Loucy (cell line): ENCODE measurements at regions not wholly inside any gene's neighbourhood (a gene's known extent, or its start where the extent isn't known, plus 50 kb on each side); places are given as distances from the start of the nearest gene placed in this dataset.

ENCODE experiments used
- H2AFZ ChIP-seq: fragments of 200-600 bp; sonication (generic); 2 replicates; pipeline ENCODE4 v1.6.0; 2016; ENCODE audit warnings: antibody characterized with exemption, mild to moderate bottlenecking, low read length, moderate library complexity
- H3F3A ChIP-seq: fragments of 200-600 bp; 2 replicates; pipeline ENCODE4 v1.6.0; 2016; ENCODE audit warnings: antibody characterized with exemption, low read depth, mild to moderate bottlenecking
- H3K27me3 ChIP-seq: fragments of 200-600 bp; sonication (generic); 2 replicates; pipeline ENCODE4 v1.6.1; 2014; ENCODE audit warnings: low read length, mild to moderate bottlenecking; ENCODE audit not compliant: insufficient read depth, poor library complexity, severe bottlenecking
- H3K36me3 ChIP-seq: fragments of 200-600 bp; sonication (generic); 2 replicates; pipeline ENCODE4 v1.6.1; 2016; ENCODE audit warnings: low read length; ENCODE audit not compliant: insufficient read depth
- H3K4me1 ChIP-seq: fragments of 200-600 bp; sonication (generic); 2 replicates; pipeline ENCODE4 v1.5.1; 2014; ENCODE audit warnings: low read length, mild to moderate bottlenecking; ENCODE audit not compliant: insufficient read depth, poor library complexity, severe bottlenecking
- H3K4me2 ChIP-seq: fragments of 200-600 bp; sonication (generic); 2 replicates; pipeline ENCODE4 v1.6.0; 2014; ENCODE audit warnings: antibody characterized with exemption, low read length, low read depth, mild to moderate bottlenecking; ENCODE audit not compliant: poor library complexity, severe bottlenecking
- H3K4me3 ChIP-seq: fragments of 200-600 bp; sonication (generic); 2 replicates; pipeline ENCODE4 v1.5.1; 2014; ENCODE audit warnings: low read length, mild to moderate bottlenecking, mixed read lengths; ENCODE audit not compliant: poor library complexity, severe bottlenecking
- H3K79me2 ChIP-seq: fragments of 200-600 bp; sonication (generic); 2 replicates; pipeline ENCODE4 v1.6.1; 2014; ENCODE audit warnings: low read length; ENCODE audit not compliant: insufficient read depth
- H3K9ac ChIP-seq: fragments of 200-600 bp; sonication (generic); 2 replicates; pipeline ENCODE4 v1.6.0; 2014; ENCODE audit warnings: mild to moderate bottlenecking, low read depth, low read length, moderate library complexity; ENCODE audit not compliant: poor library complexity, severe bottlenecking
- H3K9me2 ChIP-seq: fragments of 200-600 bp; sonication (generic); replicated peaks from 2 replicates; pipeline ENCODE4 v1.6.1; 2016; ENCODE audit warnings: low read depth, low read length, mixed read lengths
- H3K9me3 ChIP-seq: fragments of 200-600 bp; sonication (generic); 2 replicates; pipeline ENCODE4 v1.6.1; 2014; ENCODE audit warnings: mild to moderate bottlenecking, antibody characterized with exemption, low read length, low read depth; ENCODE audit not compliant: insufficient read depth
- H4K20me1 ChIP-seq: fragments of 200-600 bp; sonication (generic); 2 replicates; pipeline ENCODE4 v1.6.0; 2014; ENCODE audit warnings: antibody characterized with exemption, low read length, mild to moderate bottlenecking; ENCODE audit not compliant: insufficient read depth, poor library complexity, severe bottlenecking
- EZH2phosphoT487 ChIP-seq: fragments of 200-600 bp; IDR thresholded peaks from 2 replicates; pipeline ENCODE4 v1.6.1; 2018; ENCODE audit warnings: antibody characterized with exemption, mild to moderate bottlenecking, moderate library complexity, borderline replicate concordance
- TF ChIP-seq, protein P1 (sequence below): fragments of 200-600 bp; sonication (generic); conservative IDR thresholded peaks from 2 replicates; pipeline ENCODE4 v1.5.1; 2014; ENCODE audit warnings: mild to moderate bottlenecking, antibody characterized with exemption, low read length

DNA sequence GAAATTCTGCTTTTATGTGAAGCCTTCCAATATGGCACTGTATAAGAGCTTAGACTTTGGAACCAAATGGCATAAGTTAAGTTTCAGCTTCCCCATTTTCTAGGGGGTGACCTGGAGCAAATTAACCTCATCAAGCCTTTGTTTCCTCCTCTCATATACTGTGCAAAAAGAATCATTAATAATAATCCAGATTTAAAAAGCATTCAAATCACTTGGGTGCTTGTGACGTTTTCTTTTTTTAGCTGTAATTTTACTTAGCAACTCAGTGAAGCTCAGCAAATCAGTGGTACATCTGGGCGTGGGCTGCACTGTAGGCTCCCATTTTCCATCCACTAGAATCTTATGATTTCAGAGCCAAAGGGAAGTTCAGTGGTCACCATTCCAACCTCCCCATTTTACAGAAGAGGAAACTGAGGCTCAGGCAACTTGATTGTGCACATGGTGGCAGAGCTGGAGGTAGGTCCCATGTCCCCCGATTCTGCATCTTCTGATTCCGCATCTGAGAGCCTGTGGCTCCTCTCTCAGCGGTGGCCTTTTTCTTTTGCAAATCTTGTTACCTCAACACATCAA, 131.2 kb downstream of the SNAPC1 start:
- H4K20me1 ChIP-seq, result no peaks in the 10 kb centered on the region
- no peaks in the 10 kb centered on the region for H3K36me3 ChIP-seq
- H3F3A ChIP-seq, result no peaks in the 10 kb centered on the region
- no peaks in the 10 kb centered on the region for H3K9me3 ChIP-seq
- TF ChIP-seq, protein P1, sequence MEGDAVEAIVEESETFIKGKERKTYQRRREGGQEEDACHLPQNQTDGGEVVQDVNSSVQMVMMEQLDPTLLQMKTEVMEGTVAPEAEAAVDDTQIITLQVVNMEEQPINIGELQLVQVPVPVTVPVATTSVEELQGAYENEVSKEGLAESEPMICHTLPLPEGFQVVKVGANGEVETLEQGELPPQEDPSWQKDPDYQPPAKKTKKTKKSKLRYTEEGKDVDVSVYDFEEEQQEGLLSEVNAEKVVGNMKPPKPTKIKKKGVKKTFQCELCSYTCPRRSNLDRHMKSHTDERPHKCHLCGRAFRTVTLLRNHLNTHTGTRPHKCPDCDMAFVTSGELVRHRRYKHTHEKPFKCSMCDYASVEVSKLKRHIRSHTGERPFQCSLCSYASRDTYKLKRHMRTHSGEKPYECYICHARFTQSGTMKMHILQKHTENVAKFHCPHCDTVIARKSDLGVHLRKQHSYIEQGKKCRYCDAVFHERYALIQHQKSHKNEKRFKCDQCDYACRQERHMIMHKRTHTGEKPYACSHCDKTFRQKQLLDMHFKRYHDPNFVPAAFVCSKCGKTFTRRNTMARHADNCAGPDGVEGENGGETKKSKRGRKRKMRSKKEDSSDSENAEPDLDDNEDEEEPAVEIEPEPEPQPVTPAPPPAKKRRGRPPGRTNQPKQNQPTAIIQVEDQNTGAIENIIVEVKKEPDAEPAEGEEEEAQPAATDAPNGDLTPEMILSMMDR, result no peak
- no peak for TF ChIP-seq EZH2phosphoT487
- H3K27me3 ChIP-seq, result no peaks in the 10 kb centered on the region
- H3K4me3 ChIP-seq, result no peak overlapping the region
- no peaks in the 10 kb centered on the region for H3K79me2 ChIP-seq
- no peak overlapping the region for H2AFZ ChIP-seq
- no peak overlapping the region for H3K9ac ChIP-seq
- H3K4me2 ChIP-seq, result no peak overlapping the region
- no peaks in the 10 kb centered on the region for H3K9me2 ChIP-seq
- no peaks in the 10 kb centered on the region for H3K4me1 ChIP-seq

- TF ChIP-seq, protein P1, result peak; percentile 88
- no peak for TF ChIP-seq EZH2phosphoT487
- no peaks in the 10 kb centered on the region for H4K20me1 ChIP-seq
- no peak overlapping the region for H3K9ac ChIP-seq
- H2AFZ ChIP-seq, result no peak overlapping the region
- no peaks in the 10 kb centered on the region for H3F3A ChIP-seq
- H3K27me3 ChIP-seq, result no peaks in the 10 kb centered on the region
- H3K9me3 ChIP-seq, result no peaks in the 10 kb centered on the region
- H3K4me3 ChIP-seq, result no peak overlapping the region
- no peak overlapping the region for H3K4me2 ChIP-seq
- H3K79me2 ChIP-seq, result no peaks in the 10 kb centered on the region
- no peaks in the 10 kb centered on the region for H3K4me1 ChIP-seq
- no peaks in the 10 kb centered on the region for H3K36me3 ChIP-seq
- no peaks in the 10 kb centered on the region for H3K9me2 ChIP-seq
Observed at GRCh38 chr14:61894452-61895077, 132.3 kb downstream of the SNAPC1 start.

DNA sequence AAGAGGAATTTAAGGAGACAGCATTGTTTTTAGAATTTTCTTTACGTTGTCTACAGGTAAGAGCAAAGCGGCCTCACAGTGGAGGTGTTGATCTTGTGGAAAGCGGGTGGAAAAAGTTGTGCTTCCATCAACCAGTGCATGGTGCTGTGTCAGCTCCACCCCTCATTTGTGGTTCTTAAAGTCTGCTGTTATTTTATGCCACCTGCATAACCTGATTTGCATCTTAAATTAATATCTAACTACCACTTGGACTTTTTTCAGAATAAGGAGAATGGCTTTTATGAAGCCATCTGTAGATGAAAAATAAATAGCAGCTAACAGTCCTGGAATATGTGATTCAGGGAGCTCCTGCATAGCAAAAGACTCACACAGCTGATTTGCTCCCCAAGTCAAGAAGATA, 135.1 kb downstream of the SNAPC1 start:
- Histone ChIP-seq H4K20me1 (no peaks in the 10 kb centered on the region), H3K4me3 (no peak overlapping the region), H3K9me2 (no peaks in the 10 kb centered on the region), H3K4me1 (no peaks in the 10 kb centered on the region), H3K9me3 (no peaks in the 10 kb centered on the region), H3K79me2 (no peaks in the 10 kb centered on the region), H3F3A (no peaks in the 10 kb centered on the region), H3K36me3 (no peaks in the 10 kb centered on the region), H2AFZ (no peak overlapping the region), H3K4me2 (no peak overlapping the region), H3K9ac (no peak overlapping the region), H3K27me3 (no peaks in the 10 kb centered on the region)
- no peak for TF ChIP-seq EZH2phosphoT487
- TF ChIP-seq, protein P1, result no peak
